ENCODE measurements at regions not wholly inside any gene's neighbourhood (a gene's known extent, or its start where the extent isn't known, plus 50 kb on each side); places are given as distances from the start of the nearest gene placed in this dataset.

- no peaks in the 10 kb centered on the region for H3K4me1 ChIP-seq (ENCODE audit: control insufficient read depth, low read depth, low read length)
- no peaks in the 10 kb centered on the region for H3K27me3 ChIP-seq (ENCODE audit: control insufficient read depth, insufficient read depth, low read length)
- no peak overlapping the region for H3K27ac ChIP-seq (ENCODE audit: low read length)
- H3K9me3 ChIP-seq (ENCODE audit: control insufficient read depth, low read depth, low read length) = no peaks in the 10 kb centered on the region
- H3K9ac ChIP-seq (ENCODE audit: low read length) = no peak overlapping the region
- no peaks in the 10 kb centered on the region for H3K36me3 ChIP-seq (ENCODE audit: control insufficient read depth, low read depth, low read length)
- no peak overlapping the region for H3K4me3 ChIP-seq (ENCODE audit: low read length)
Observed at GRCh38 chr1:96028071-96028470, 693.5 kb upstream of the PTBP2 start.

- Histone ChIP-seq H3K9ac (ENCODE audit: low read length) (no peak overlapping the region), H3K9me3 (ENCODE audit: control insufficient read depth, low read depth, low read length) (no peaks in the 10 kb centered on the region), H3K36me3 (ENCODE audit: control insufficient read depth, low read depth, low read length) (no peaks in the 10 kb centered on the region), H3K27me3 (ENCODE audit: control insufficient read depth, insufficient read depth, low read length) (no peaks in the 10 kb centered on the region), H3K27ac (ENCODE audit: low read length) (no peak overlapping the region), H3K4me1 (ENCODE audit: control insufficient read depth, low read depth, low read length) (peaks cover 7% of the 10 kb centered on the region), H3K4me3 (ENCODE audit: low read length) (no peak overlapping the region)
Observed at GRCh38 chr1:96030312-96030711, 691.3 kb upstream of the PTBP2 start.

- Histone ChIP-seq H3K36me3 (ENCODE audit: control insufficient read depth, low read depth, low read length) (no peaks in the 10 kb centered on the region), H3K4me3 (ENCODE audit: low read length) (no peak overlapping the region), H3K27ac (ENCODE audit: low read length) (no peak overlapping the region), H3K27me3 (ENCODE audit: control insufficient read depth, insufficient read depth, low read length) (no peaks in the 10 kb centered on the region), H3K9me3 (ENCODE audit: control insufficient read depth, low read depth, low read length) (no peaks in the 10 kb centered on the region), H3K9ac (ENCODE audit: low read length) (no peak overlapping the region), H3K4me1 (ENCODE audit: control insufficient read depth, low read depth, low read length) (peaks cover 7% of the 10 kb centered on the region)
Observed at GRCh38 chr1:96034006-96034405, 687.6 kb upstream of the PTBP2 start.

- no peaks in the 10 kb centered on the region for H3K27me3 ChIP-seq (ENCODE audit: control insufficient read depth, insufficient read depth, low read length)
- no peak overlapping the region for H3K9ac ChIP-seq (ENCODE audit: low read length)
- H3K36me3 ChIP-seq (ENCODE audit: control insufficient read depth, low read depth, low read length) = no peaks in the 10 kb centered on the region
Observed at GRCh38 chr1:96036763-96037162, 684.8 kb upstream of the PTBP2 start.

GRCh38 chr1:96038636-96039035 is 682.9 kb upstream of the PTBP2 start:
- no peak overlapping the region for H3K27ac ChIP-seq (ENCODE audit: low read length)
- H3K4me1 ChIP-seq (ENCODE audit: control insufficient read depth, low read depth, low read length) = peaks cover 7% of the 10 kb centered on the region
- no peaks in the 10 kb centered on the region for H3K36me3 ChIP-seq (ENCODE audit: control insufficient read depth, low read depth, low read length)
- H3K9ac ChIP-seq (ENCODE audit: low read length) = no peak overlapping the region
- no peak overlapping the region for H3K4me3 ChIP-seq (ENCODE audit: low read length)
- H3K27me3 ChIP-seq (ENCODE audit: control insufficient read depth, insufficient read depth, low read length) = no peaks in the 10 kb centered on the region
- no peaks in the 10 kb centered on the region for H3K9me3 ChIP-seq (ENCODE audit: control insufficient read depth, low read depth, low read length)

More at GRCh38 chr1:96036763-96037162, 684.8 kb upstream of the PTBP2 start:
- Histone ChIP-seq H3K4me3 (ENCODE audit: low read length) (no peak overlapping the region), H3K9me3 (ENCODE audit: control insufficient read depth, low read depth, low read length) (no peaks in the 10 kb centered on the region), H3K27ac (ENCODE audit: low read length) (no peak overlapping the region), H3K4me1 (ENCODE audit: control insufficient read depth, low read depth, low read length) (peaks cover 7% of the 10 kb centered on the region)

- Histone ChIP-seq H3K9me3 (ENCODE audit: control insufficient read depth, low read depth, low read length) (no peaks in the 10 kb centered on the region), H3K4me3 (ENCODE audit: low read length) (no peak overlapping the region), H3K36me3 (ENCODE audit: control insufficient read depth, low read depth, low read length) (no peaks in the 10 kb centered on the region), H3K4me1 (ENCODE audit: control insufficient read depth, low read depth, low read length) (peaks cover 4% of the 10 kb centered on the region), H3K9ac (ENCODE audit: low read length) (no peak overlapping the region), H3K27ac (ENCODE audit: low read length) (no peak overlapping the region), H3K27me3 (ENCODE audit: control insufficient read depth, insufficient read depth, low read length) (no peaks in the 10 kb centered on the region)
Observed at GRCh38 chr1:96039910-96040309, 681.7 kb upstream of the PTBP2 start.

- no peaks in the 10 kb centered on the region for H3K4me1 ChIP-seq (ENCODE audit: control insufficient read depth, low read depth, low read length)
- H3K4me3 ChIP-seq (ENCODE audit: low read length) = no peak overlapping the region
- no peaks in the 10 kb centered on the region for H3K27me3 ChIP-seq (ENCODE audit: control insufficient read depth, insufficient read depth, low read length)
- H3K27ac ChIP-seq (ENCODE audit: low read length) = no peak overlapping the region
- no peaks in the 10 kb centered on the region for H3K9me3 ChIP-seq (ENCODE audit: control insufficient read depth, low read depth, low read length)
- no peaks in the 10 kb centered on the region for H3K36me3 ChIP-seq (ENCODE audit: control insufficient read depth, low read depth, low read length)
- H3K9ac ChIP-seq (ENCODE audit: low read length) = no peak overlapping the region
Observed at GRCh38 chr1:96041470-96041869, 680.1 kb upstream of the PTBP2 start.

- no peaks in the 10 kb centered on the region for H3K9me3 ChIP-seq (ENCODE audit: control insufficient read depth, low read depth, low read length)
- no peak overlapping the region for H3K9ac ChIP-seq (ENCODE audit: low read length)
- H3K36me3 ChIP-seq (ENCODE audit: control insufficient read depth, low read depth, low read length) = no peaks in the 10 kb centered on the region
- H3K4me1 ChIP-seq (ENCODE audit: control insufficient read depth, low read depth, low read length) = no peaks in the 10 kb centered on the region
- H3K27ac ChIP-seq (ENCODE audit: low read length) = no peak overlapping the region
- H3K4me3 ChIP-seq (ENCODE audit: low read length) = no peak overlapping the region
- no peaks in the 10 kb centered on the region for H3K27me3 ChIP-seq (ENCODE audit: control insufficient read depth, insufficient read depth, low read length)
Observed at GRCh38 chr1:96048572-96049212, 672.9 kb upstream of the PTBP2 start.

GRCh38 chr1:96049759-96050409 is 671.7 kb upstream of the PTBP2 start:
- no peaks in the 10 kb centered on the region for H3K4me1 ChIP-seq (ENCODE audit: control insufficient read depth, low read depth, low read length)
- H3K4me3 ChIP-seq (ENCODE audit: low read length) = no peak overlapping the region
- no peaks in the 10 kb centered on the region for H3K9me3 ChIP-seq (ENCODE audit: control insufficient read depth, low read depth, low read length)
- no peak overlapping the region for H3K27ac ChIP-seq (ENCODE audit: low read length)
- no peaks in the 10 kb centered on the region for H3K36me3 ChIP-seq (ENCODE audit: control insufficient read depth, low read depth, low read length)
- H3K27me3 ChIP-seq (ENCODE audit: control insufficient read depth, insufficient read depth, low read length) = no peaks in the 10 kb centered on the region
- no peak overlapping the region for H3K9ac ChIP-seq (ENCODE audit: low read length)

GRCh38 chr1:96059276-96059675 is 662.3 kb upstream of the PTBP2 start:
- Histone ChIP-seq H3K9me3 (ENCODE audit: control insufficient read depth, low read depth, low read length) (peaks cover 7% of the 10 kb centered on the region), H3K4me3 (ENCODE audit: low read length) (no peak overlapping the region), H3K9ac (ENCODE audit: low read length) (no peak overlapping the region), H3K27me3 (ENCODE audit: control insufficient read depth, insufficient read depth, low read length) (no peaks in the 10 kb centered on the region), H3K36me3 (ENCODE audit: control insufficient read depth, low read depth, low read length) (no peaks in the 10 kb centered on the region), H3K27ac (ENCODE audit: low read length) (no peak overlapping the region), H3K4me1 (ENCODE audit: control insufficient read depth, low read depth, low read length) (peaks cover 11% of the 10 kb centered on the region)

- Histone ChIP-seq H3K4me3 (ENCODE audit: low read length) (no peak overlapping the region), H3K4me1 (ENCODE audit: control insufficient read depth, low read depth, low read length) (peaks cover 11% of the 10 kb centered on the region)
Observed at GRCh38 chr1:96059736-96060135, 661.8 kb upstream of the PTBP2 start.

GRCh38 chr1:96060621-96061020 is 661.0 kb upstream of the PTBP2 start:
- Histone ChIP-seq H3K9ac (ENCODE audit: low read length) (no peak overlapping the region), H3K9me3 (ENCODE audit: control insufficient read depth, low read depth, low read length) (peaks cover 7% of the 10 kb centered on the region)

More at GRCh38 chr1:96059736-96060135, 661.8 kb upstream of the PTBP2 start:
- no peak overlapping the region for H3K27ac ChIP-seq (ENCODE audit: low read length)
- no peaks in the 10 kb centered on the region for H3K36me3 ChIP-seq (ENCODE audit: control insufficient read depth, low read depth, low read length)
- H3K9ac ChIP-seq (ENCODE audit: low read length) = no peak overlapping the region
- no peaks in the 10 kb centered on the region for H3K27me3 ChIP-seq (ENCODE audit: control insufficient read depth, insufficient read depth, low read length)
- peaks cover 7% of the 10 kb centered on the region for H3K9me3 ChIP-seq (ENCODE audit: control insufficient read depth, low read depth, low read length)

More at GRCh38 chr1:96060621-96061020, 661.0 kb upstream of the PTBP2 start:
- no peak overlapping the region for H3K27ac ChIP-seq (ENCODE audit: low read length)
- H3K36me3 ChIP-seq (ENCODE audit: control insufficient read depth, low read depth, low read length) = no peaks in the 10 kb centered on the region
- H3K4me3 ChIP-seq (ENCODE audit: low read length) = no peak overlapping the region
- H3K4me1 ChIP-seq (ENCODE audit: control insufficient read depth, low read depth, low read length) = peaks cover 11% of the 10 kb centered on the region
- no peaks in the 10 kb centered on the region for H3K27me3 ChIP-seq (ENCODE audit: control insufficient read depth, insufficient read depth, low read length)

All from iPS-18a (cell line).